H9 (cell line): ENCODE measurements at regions not wholly inside any gene's neighbourhood (a gene's known extent, or its start where the extent isn't known, plus 50 kb on each side); places are given as distances from the start of the nearest gene placed in this dataset.

Experiments
- DNase-seq: peaks from one replicate; pipeline ENCODE4 v3.0.0-alpha.2; 2017
- H2AFZ ChIP-seq: one replicate; pipeline ENCODE4 v1.6.1; 2013; ENCODE audit warnings: mild to moderate bottlenecking, low read length, control low read depth, moderate library complexity
- H2AK5ac ChIP-seq: 2 replicates; pipeline ENCODE4 v1.6.1; 2013; ENCODE audit warnings: low read length, control low read depth, mixed read lengths; ENCODE audit not compliant: insufficient read length
- H2BK120ac ChIP-seq: one replicate; pipeline ENCODE4 v1.6.1; 2013; ENCODE audit warnings: low read depth, mild to moderate bottlenecking, low read length, control low read depth, inconsistent platforms; ENCODE audit not compliant: poor library complexity, severe bottlenecking
- H2BK12ac ChIP-seq: 2 replicates; pipeline ENCODE4 v1.6.1; 2013; ENCODE audit warnings: low read length, control low read depth, mixed read lengths, low read depth; ENCODE audit not compliant: insufficient read length
- H2BK15ac ChIP-seq: 2 replicates; pipeline ENCODE4 v1.6.1; 2013; ENCODE audit warnings: low read depth, low read length, control low read depth
- H2BK20ac ChIP-seq: one replicate; pipeline ENCODE4 v1.6.1; 2013; ENCODE audit warnings: low read depth, mild to moderate bottlenecking, low read length, control low read depth, inconsistent platforms; ENCODE audit not compliant: poor library complexity, severe bottlenecking
- H2BK5ac ChIP-seq: 2 replicates; pipeline ENCODE4 v1.6.1; 2013; ENCODE audit warnings: low read length, control low read depth, mixed read lengths; ENCODE audit not compliant: insufficient read length
- H3K14ac ChIP-seq: 2 replicates; pipeline ENCODE4 v1.6.1; 2013; ENCODE audit warnings: low read length, control low read depth; ENCODE audit not compliant: insufficient read depth
- H3K18ac ChIP-seq: 2 replicates; pipeline ENCODE4 v1.6.1; 2013; ENCODE audit warnings: low read depth, mild to moderate bottlenecking, mixed read lengths, low read length, control low read depth; ENCODE audit not compliant: insufficient read length
- H3K23ac ChIP-seq: 2 replicates; pipeline ENCODE4 v1.6.1; 2013; ENCODE audit warnings: low read length, control low read depth, mixed read lengths, low read depth; ENCODE audit not compliant: insufficient read length
- H3K23me2 ChIP-seq: 2 replicates; pipeline ENCODE4 v1.6.1; 2013; ENCODE audit warnings: low read depth, mild to moderate bottlenecking, mixed read lengths, low read length, control low read depth; ENCODE audit not compliant: insufficient read length, poor library complexity, severe bottlenecking
- H3K27ac ChIP-seq: 2 replicates; pipeline ENCODE4 v1.5.1; 2013; ENCODE audit warnings: low read length, control low read depth, mixed read lengths, low read depth; ENCODE audit not compliant: insufficient read length
- H3K27me3 ChIP-seq: 2 replicates; pipeline ENCODE4 v1.6.1; 2013; ENCODE audit warnings: low read length, control low read depth, inconsistent platforms; ENCODE audit not compliant: insufficient read depth
- H3K4ac ChIP-seq: 2 replicates; pipeline ENCODE4 v1.6.1; 2013; ENCODE audit warnings: low read depth, mild to moderate bottlenecking, control low read depth, inconsistent platforms, low read length, moderate library complexity
- H3K4me1 ChIP-seq: 2 replicates; pipeline ENCODE4 v1.6.1; 2013; ENCODE audit warnings: low read length, control low read depth, inconsistent platforms; ENCODE audit not compliant: insufficient read depth
- H3K4me2 ChIP-seq: 2 replicates; pipeline ENCODE4 v1.6.1; 2013; ENCODE audit warnings: low read length, control low read depth, mixed read lengths; ENCODE audit not compliant: insufficient read length, insufficient read depth
- H3K56ac ChIP-seq: 2 replicates; pipeline ENCODE4 v1.6.1; 2013; ENCODE audit warnings: low read depth, mild to moderate bottlenecking, mixed read lengths, low read length, control low read depth; ENCODE audit not compliant: insufficient read length
- H3K79me1 ChIP-seq: 2 replicates; pipeline ENCODE4 v1.6.1; 2013; ENCODE audit warnings: low read depth, mild to moderate bottlenecking, moderate library complexity, low read length, control low read depth, inconsistent platforms; ENCODE audit not compliant: insufficient read depth, poor library complexity, severe bottlenecking
- H3K79me2 ChIP-seq: 2 replicates; pipeline ENCODE4 v1.6.1; 2013; ENCODE audit warnings: low read length, control low read depth, inconsistent platforms; ENCODE audit not compliant: insufficient read depth
- H3K9ac ChIP-seq: 2 replicates; pipeline ENCODE4 v1.6.1; 2013; ENCODE audit warnings: low read length, control low read depth, mixed read lengths; ENCODE audit not compliant: insufficient read length; ENCODE audit errors: extremely low read depth
- H3K9me3 ChIP-seq: one replicate; pipeline ENCODE4 v1.6.1; 2013; ENCODE audit warnings: low read depth, low read length, inconsistent platforms; ENCODE audit not compliant: control insufficient read depth
- H3T11ph ChIP-seq: one replicate; pipeline ENCODE4 v1.6.1; 2013; ENCODE audit warnings: mild to moderate bottlenecking, low read length, control low read depth, inconsistent platforms
- H4K20me1 ChIP-seq: one replicate; pipeline ENCODE4 v1.6.1; 2013; ENCODE audit not compliant: control insufficient read depth, insufficient read length, insufficient read depth
- H4K5ac ChIP-seq: 2 replicates; pipeline ENCODE4 v1.6.1; 2013; ENCODE audit warnings: low read depth, mild to moderate bottlenecking, mixed read lengths, low read length, control low read depth; ENCODE audit not compliant: insufficient read length
- H4K8ac ChIP-seq: replicated peaks from 2 replicates; pipeline ENCODE4 v1.6.1; 2013; ENCODE audit warnings: low read length, control low read depth, mixed read lengths, low read depth; ENCODE audit not compliant: insufficient read length
- H4K91ac ChIP-seq: 2 replicates; pipeline ENCODE4 v1.6.1; 2013; ENCODE audit warnings: low read depth, mild to moderate bottlenecking, moderate library complexity, mixed read lengths, low read length, control low read depth; ENCODE audit not compliant: insufficient read length
- H3K27ac Mint-ChIP-seq, 3 experiments: 2 replicates in 2 of 3; 3 replicates in 1 of 3; pipeline ENCODE4 v1.8.0; 2020 to 2021; ENCODE audit warnings: mixed read lengths in 3 of 3, mild to moderate bottlenecking in 1 of 3, moderate library complexity in 1 of 3
- H3K27me3 Mint-ChIP-seq: 2 replicates; pipeline ENCODE4 v1.8.0; 2021; ENCODE audit warnings: low read depth, mild to moderate bottlenecking, moderate library complexity, mixed read lengths
- H3K36me3 Mint-ChIP-seq, 3 experiments: 2 replicates in 2 of 3; 3 replicates in 1 of 3; pipeline ENCODE4 v1.8.0; 2020 to 2021; ENCODE audit warnings: low read depth in 3 of 3, mixed read lengths in 3 of 3; ENCODE audit not compliant: insufficient read depth in 1 of 3
- H3K4me1 Mint-ChIP-seq, 2 experiments: 2 replicates each; pipeline ENCODE4 v1.8.0; 2020; ENCODE audit warnings: mixed read lengths in 2 of 2
- H3K4me3 Mint-ChIP-seq, 2 experiments: 2 replicates in 1 of 2; 3 replicates in 1 of 2; pipeline ENCODE4 v1.8.0; 2020 to 2021; ENCODE audit warnings: mild to moderate bottlenecking in 2 of 2, mixed read lengths in 2 of 2, moderate library complexity in 1 of 2
- H3K9me3 Mint-ChIP-seq, 2 experiments: 2 replicates in 1 of 2; 3 replicates in 1 of 2; pipeline ENCODE4 v1.8.0; 2020; ENCODE audit warnings: mild to moderate bottlenecking in 2 of 2, mixed read lengths in 2 of 2, moderate library complexity in 1 of 2
- WGBS: extraction: QIAGEN DNeasy Blood & Tissue Kit; methylation state at CpG from one replicate; pipeline ENCODE4 v1.1.7; 2013; ENCODE audit warnings: missing lambda C conversion rate, low lambda C conversion rate, mixed read lengths; ENCODE audit not compliant: insufficient read length; ENCODE audit errors: extremely low coverage; 5-methylcytosine and 5-hydroxymethylcytosine counted together
- TF ChIP-seq, protein P1 (sequence below): fragments of 200-600 bp; sonication (generic); conservative IDR thresholded peaks from 3 replicates; pipeline ENCODE4 v1.8.0; 2021; ENCODE audit warnings: antibody characterized with exemption, mild to moderate bottlenecking

DNA sequence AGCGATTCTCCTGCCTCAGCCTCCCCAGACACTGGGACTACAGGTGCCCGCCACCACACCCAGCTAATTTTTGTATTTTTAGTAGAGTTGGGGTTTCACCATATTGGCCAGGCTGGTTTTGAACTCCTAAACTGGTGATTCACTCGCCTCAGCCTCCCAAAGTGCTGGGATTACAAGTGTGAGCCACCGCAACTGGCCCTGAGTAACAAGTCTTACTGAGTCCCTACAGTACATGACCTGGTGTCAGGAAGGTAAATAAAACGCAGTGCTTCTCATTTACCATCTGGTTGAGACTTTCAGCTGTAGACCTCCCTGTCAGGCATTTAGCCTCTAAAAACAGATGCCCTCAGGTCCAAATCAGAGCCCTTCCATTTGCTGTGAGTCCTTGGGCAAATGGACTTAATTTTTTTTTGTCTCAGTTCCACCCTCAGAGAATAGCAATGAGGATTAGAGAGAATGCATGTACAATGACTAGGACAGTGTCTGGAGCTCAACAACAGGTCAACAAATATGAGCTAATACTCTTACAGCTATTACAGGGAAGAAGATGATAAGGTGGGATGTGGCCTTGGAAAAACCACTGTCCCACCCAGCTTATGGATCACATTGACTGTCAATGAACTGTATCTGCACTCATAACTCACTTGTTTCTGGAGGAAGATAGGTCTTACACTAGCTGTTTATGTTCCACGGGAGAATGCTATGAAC is 70.5 kb downstream of the PHLDA1 start:
- WGBS: no CpG with 5 or more reads among the region's 6 CpGs
- H3K27ac ChIP-seq: no peak overlapping the region
- no peaks in the 10 kb centered on the region for H3K9me3 Mint-ChIP-seq
- no peaks in the 10 kb centered on the region for H3K9me3 ChIP-seq
- H3K18ac ChIP-seq: no peak overlapping the region
- H3K23ac ChIP-seq: no peak overlapping the region
- H3K9ac ChIP-seq: no peak overlapping the region
- H3K56ac ChIP-seq: no peak overlapping the region
- no peaks in the 10 kb centered on the region for H3K79me1 ChIP-seq
- H4K5ac ChIP-seq: no peak overlapping the region
- peaks cover 10% of the 10 kb centered on the region; the same call in 1 of the 2 replicates for H3K4me1 ChIP-seq
- no peak overlapping the region for H2BK5ac ChIP-seq
- H3K4ac ChIP-seq: no peak overlapping the region
- TF ChIP-seq, protein P1, sequence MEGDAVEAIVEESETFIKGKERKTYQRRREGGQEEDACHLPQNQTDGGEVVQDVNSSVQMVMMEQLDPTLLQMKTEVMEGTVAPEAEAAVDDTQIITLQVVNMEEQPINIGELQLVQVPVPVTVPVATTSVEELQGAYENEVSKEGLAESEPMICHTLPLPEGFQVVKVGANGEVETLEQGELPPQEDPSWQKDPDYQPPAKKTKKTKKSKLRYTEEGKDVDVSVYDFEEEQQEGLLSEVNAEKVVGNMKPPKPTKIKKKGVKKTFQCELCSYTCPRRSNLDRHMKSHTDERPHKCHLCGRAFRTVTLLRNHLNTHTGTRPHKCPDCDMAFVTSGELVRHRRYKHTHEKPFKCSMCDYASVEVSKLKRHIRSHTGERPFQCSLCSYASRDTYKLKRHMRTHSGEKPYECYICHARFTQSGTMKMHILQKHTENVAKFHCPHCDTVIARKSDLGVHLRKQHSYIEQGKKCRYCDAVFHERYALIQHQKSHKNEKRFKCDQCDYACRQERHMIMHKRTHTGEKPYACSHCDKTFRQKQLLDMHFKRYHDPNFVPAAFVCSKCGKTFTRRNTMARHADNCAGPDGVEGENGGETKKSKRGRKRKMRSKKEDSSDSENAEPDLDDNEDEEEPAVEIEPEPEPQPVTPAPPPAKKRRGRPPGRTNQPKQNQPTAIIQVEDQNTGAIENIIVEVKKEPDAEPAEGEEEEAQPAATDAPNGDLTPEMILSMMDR: no peak
- peaks cover 37 to 46% of the 10 kb centered on the region in 2 experiments for H3K4me1 Mint-ChIP-seq
- H2BK12ac ChIP-seq: no peak overlapping the region
- H4K91ac ChIP-seq: no peak overlapping the region
- no peaks in the 10 kb centered on the region for H4K20me1 ChIP-seq
- no peaks in the 10 kb centered on the region for H3K23me2 ChIP-seq
- H4K8ac ChIP-seq: no peak overlapping the region
- no peaks in the 10 kb centered on the region for H3K27me3 Mint-ChIP-seq
- peak overlapping the region in 1 of 3 experiments; percentile 98; a peak in 3 of 7 replicates for H3K27ac Mint-ChIP-seq
- H2AK5ac ChIP-seq: peak overlapping the region; percentile 5
- no peaks in the 10 kb centered on the region for H3K27me3 ChIP-seq
- H2BK120ac ChIP-seq: no peak overlapping the region
- no peaks in the 10 kb centered on the region for H3K79me2 ChIP-seq
- H3K4me3 Mint-ChIP-seq: no peak overlapping the region
- no peak overlapping the region for H3K14ac ChIP-seq
- no peak overlapping the region for H3K4me2 ChIP-seq
- H2BK15ac ChIP-seq: no peak overlapping the region
- H2BK20ac ChIP-seq: no peak overlapping the region
- no peak overlapping the region for H3T11ph ChIP-seq
- DNase-seq: no peak
- H2AFZ ChIP-seq: no peak overlapping the region
- no peaks in the 10 kb centered on the region; a peak in 1 of 7 replicates for H3K36me3 Mint-ChIP-seq
